ENCODE measurements at regions not wholly inside any gene's neighbourhood (a gene's known extent, or its start where the extent isn't known, plus 50 kb on each side); places are given as distances from the start of the nearest gene placed in this dataset.

DNA sequence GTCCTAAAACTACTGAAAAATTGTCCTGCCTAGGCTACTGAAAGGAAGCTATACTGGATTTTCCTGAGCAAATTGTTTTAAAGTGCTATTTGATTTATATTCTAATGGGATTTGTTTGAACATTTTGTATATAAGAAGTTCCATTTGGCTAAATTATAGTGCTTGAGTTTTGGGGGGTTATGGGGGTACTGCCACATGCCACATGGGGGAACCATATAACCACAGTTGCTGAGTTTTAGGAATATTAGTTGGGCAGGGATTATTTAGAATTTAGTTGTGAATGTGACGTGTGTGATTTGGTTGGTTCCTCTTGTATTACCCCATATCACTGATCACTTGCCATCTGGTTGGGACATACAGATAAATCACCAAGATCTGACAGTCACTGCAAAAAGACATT, 224.5 kb upstream of the TAPT1 start:
- TF ChIP-seq, protein P1, sequence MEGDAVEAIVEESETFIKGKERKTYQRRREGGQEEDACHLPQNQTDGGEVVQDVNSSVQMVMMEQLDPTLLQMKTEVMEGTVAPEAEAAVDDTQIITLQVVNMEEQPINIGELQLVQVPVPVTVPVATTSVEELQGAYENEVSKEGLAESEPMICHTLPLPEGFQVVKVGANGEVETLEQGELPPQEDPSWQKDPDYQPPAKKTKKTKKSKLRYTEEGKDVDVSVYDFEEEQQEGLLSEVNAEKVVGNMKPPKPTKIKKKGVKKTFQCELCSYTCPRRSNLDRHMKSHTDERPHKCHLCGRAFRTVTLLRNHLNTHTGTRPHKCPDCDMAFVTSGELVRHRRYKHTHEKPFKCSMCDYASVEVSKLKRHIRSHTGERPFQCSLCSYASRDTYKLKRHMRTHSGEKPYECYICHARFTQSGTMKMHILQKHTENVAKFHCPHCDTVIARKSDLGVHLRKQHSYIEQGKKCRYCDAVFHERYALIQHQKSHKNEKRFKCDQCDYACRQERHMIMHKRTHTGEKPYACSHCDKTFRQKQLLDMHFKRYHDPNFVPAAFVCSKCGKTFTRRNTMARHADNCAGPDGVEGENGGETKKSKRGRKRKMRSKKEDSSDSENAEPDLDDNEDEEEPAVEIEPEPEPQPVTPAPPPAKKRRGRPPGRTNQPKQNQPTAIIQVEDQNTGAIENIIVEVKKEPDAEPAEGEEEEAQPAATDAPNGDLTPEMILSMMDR (IDR thresholded peaks at IDR 0.05), result peak in 1 of 3 experiments; percentile 13
- no peak overlapping the region for H3K27ac ChIP-seq
- intact Hi-C loops (cut with DNase I), result no loop called here
- no peak overlapping the region for H3K4me3 ChIP-seq
- no peaks in the 10 kb centered on the region for H3K4me1 ChIP-seq
- no peaks in the 10 kb centered on the region for H3K9me3 ChIP-seq
- no peaks in the 10 kb centered on the region for H3K36me3 ChIP-seq
- no peak for DNase-seq (ENCODE audit: low spot score in 2 of 2)
- no peaks in the 10 kb centered on the region for H3K27me3 ChIP-seq

DNA sequence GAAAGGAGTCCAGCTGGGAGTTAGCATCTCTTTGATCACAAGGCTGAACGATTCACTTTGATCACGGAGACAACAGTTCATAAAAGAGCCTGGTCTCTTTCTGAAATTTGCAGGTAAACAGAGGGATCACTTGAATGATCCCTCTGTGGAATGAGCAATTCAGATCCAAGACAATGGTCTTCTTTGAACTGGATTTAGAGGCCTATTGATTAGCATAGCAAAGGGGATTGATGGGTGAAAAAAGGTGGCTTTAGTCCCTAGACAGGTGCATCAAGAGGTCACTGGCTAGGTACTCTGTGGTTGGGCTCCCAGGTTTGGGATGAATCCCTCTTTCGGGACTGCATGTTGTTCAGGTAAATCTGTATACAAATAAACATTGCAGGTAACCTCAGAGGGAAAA, 223.8 kb upstream of the TAPT1 start:
- no peak overlapping the region for H3K27ac ChIP-seq
- intact Hi-C loops (cut with DNase I), result no loop called here
- no peak overlapping the region for H3K4me3 ChIP-seq
- no peaks in the 10 kb centered on the region for H3K36me3 ChIP-seq
- H3K4me1 ChIP-seq, result no peaks in the 10 kb centered on the region
- no peak for DNase-seq (ENCODE audit: low spot score in 2 of 2)
- H3K27me3 ChIP-seq, result no peaks in the 10 kb centered on the region
- no peaks in the 10 kb centered on the region for H3K9me3 ChIP-seq
- TF ChIP-seq, protein P1 (IDR thresholded peaks at IDR 0.05), result no peak

DNA sequence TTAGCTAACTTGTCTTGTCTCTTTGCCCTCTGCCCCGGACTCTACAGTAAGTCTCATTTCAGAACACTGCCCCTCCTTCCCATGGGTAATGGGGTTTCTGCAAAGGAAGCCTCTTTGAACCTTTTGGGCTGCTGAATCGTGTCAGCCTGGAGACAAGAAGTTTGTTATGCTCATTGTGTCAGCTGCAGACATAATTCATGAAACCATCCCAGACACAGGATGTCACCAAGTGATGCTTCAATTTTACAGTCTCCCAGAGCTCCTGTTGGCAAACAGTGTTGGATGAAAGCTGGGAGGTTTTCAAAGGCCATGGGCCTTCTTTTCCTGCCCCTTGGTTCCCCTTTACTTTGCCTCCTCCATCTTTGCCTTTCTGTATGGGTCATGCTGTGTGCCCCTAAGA, 223.1 kb upstream of the TAPT1 start:
- Histone ChIP-seq H3K4me3 (no peak overlapping the region), H3K4me1 (no peaks in the 10 kb centered on the region), H3K27me3 (no peaks in the 10 kb centered on the region), H3K36me3 (no peaks in the 10 kb centered on the region), H3K27ac (no peak overlapping the region), H3K9me3 (no peaks in the 10 kb centered on the region)
- DNase-seq (ENCODE audit: low spot score in 2 of 2), result no peak
- intact Hi-C loops (cut with DNase I), result no loop called here
- TF ChIP-seq, protein P1 (IDR thresholded peaks at IDR 0.05), result no peak

DNA sequence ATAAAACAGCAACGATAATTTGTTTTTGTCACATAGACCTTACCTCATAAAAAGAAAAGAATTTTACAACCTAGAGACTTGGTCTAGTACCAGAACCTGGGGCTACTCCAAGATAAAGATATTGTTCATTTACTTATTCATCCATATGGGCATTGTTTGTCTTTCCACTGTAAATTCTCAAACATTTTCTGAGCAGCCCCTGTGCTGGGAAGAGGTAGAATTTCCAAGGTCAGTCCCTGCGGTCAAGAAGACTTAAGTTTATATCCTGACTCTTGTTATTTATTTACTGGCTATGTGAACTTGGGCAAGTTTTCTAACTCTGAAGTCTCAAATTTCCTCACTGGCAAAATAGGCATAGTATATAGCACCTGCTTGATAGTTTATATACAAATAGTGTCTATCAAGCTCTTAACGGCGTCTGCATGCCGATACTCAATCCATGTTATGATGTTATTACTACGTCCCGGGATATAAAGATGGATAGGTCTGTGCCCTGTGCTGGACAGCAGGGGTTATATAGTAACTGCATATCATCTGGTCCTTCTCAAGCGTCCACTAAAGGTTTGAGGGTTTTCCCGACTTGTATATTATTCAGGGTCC, 222.1 kb upstream of the TAPT1 start:
- Histone ChIP-seq H3K4me3 (no peak overlapping the region), H3K36me3 (no peaks in the 10 kb centered on the region), H3K27me3 (no peaks in the 10 kb centered on the region), H3K9me3 (no peaks in the 10 kb centered on the region), H3K27ac (no peak overlapping the region), H3K4me1 (no peaks in the 10 kb centered on the region)
- no peak for DNase-seq (ENCODE audit: low spot score in 2 of 2)
- TF ChIP-seq, protein P1 (IDR thresholded peaks at IDR 0.05), result no peak
- intact Hi-C loops (cut with DNase I), result no loop called here

DNA sequence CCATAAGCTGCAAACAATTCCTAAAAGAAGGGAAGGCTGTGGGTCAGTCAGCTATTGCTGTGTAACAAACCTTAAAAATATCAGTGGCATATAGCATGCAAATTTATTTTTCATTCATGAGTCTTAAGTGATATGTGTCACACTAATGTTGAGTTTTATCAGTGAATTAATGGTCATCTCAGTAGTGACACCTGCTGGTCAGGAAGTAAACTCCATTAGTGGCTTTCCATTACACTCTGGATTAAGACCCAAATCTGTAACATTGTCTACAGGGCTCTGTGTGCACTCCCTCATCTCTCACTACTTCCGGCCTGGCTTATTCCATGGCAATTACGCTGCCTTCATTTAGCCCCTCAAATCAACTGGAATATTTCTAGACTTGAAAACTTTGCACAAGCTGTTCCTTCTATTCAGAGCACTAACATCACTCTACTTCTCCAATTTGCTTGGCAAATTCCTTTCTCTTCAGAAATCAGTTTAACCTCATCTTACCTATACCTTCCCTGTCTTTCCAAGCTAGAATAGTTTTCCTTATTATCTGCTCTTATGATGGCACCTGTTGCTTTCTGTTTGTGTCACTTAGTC, 217.3 kb upstream of the TAPT1 start:
- Histone ChIP-seq H3K36me3 (no peaks in the 10 kb centered on the region), H3K4me1 (no peaks in the 10 kb centered on the region), H3K9me3 (no peaks in the 10 kb centered on the region), H3K4me3 (no peak overlapping the region), H3K27me3 (no peaks in the 10 kb centered on the region), H3K27ac (no peak overlapping the region)
- no peak for DNase-seq (ENCODE audit: low spot score in 2 of 2)
- TF ChIP-seq, protein P1 (IDR thresholded peaks at IDR 0.05), result peak; percentile 19 to 43 (median 35)
- intact Hi-C loops (cut with DNase I), result no loop called here
